Gastrocnemius medialis (tissue), 4 donors: ENCODE measurements at regions not wholly inside any gene's neighbourhood (a gene's known extent, or its start where the extent isn't known, plus 50 kb on each side); places are given as distances from the start of the nearest gene placed in this dataset.
"Not testable (repeated sequence)": the region's sequence is repeated elsewhere in the genome, so short reads cannot be mapped to it uniquely, and the experiment has no call there.

Experiments
- ATAC-seq, 2 donors: fragments of 150-250 bp; one replicate each; pipeline ENCODE4 v1.9.1; 2016
- DNase-seq, 2 donors: peaks; one replicate each; pipeline ENCODE4 v3.0.0-alpha.2; 2019
- H3K27ac ChIP-seq, 4 donors: fragments of 200-600 bp; sonication (generic); 1 replicate in 1 of 4; 2 replicates in 3 of 4; pipeline ENCODE4 v1.5.1; 2016 to 2018; ENCODE audit warnings: mild to moderate bottlenecking in 2 of 4, moderate library complexity in 1 of 4
- H3K27me3 ChIP-seq, 3 donors: fragments of 200-600 bp; sonication (generic) in 2 of 3; 1 replicate in 1 of 3; 2 replicates in 2 of 3; pipeline versions ENCODE4 v1.5.1 to v1.6.0; 2016 to 2019; ENCODE audit warnings: mild to moderate bottlenecking in 1 of 3, moderate library complexity in 1 of 3
- H3K36me3 ChIP-seq, 2 donors: fragments of 200-600 bp; sonication (generic) in 1 of 2; one replicate each; pipeline ENCODE4 v1.5.1; 2017 to 2018
- H3K4me1 ChIP-seq, 2 donors: fragments of 200-600 bp; sonication (generic) in 1 of 2; one replicate each; pipeline ENCODE4 v1.5.1; 2016 to 2017; ENCODE audit warnings: mild to moderate bottlenecking in 2 of 2
- H3K4me3 ChIP-seq, 4 donors: fragments of 200-600 bp; sonication (generic) in 3 of 4; 1 replicate in 1 of 4; 2 replicates in 3 of 4; pipeline ENCODE4 v1.5.1; 2016 to 2019; ENCODE audit warnings: mild to moderate bottlenecking in 2 of 4
- H3K9me3 ChIP-seq, 3 donors: fragments of 200-600 bp; sonication (generic) in 2 of 3; 1 replicate in 1 of 3; 2 replicates in 2 of 3; pipeline ENCODE4 v1.5.1; 2016 to 2019
- POLR2A ChIP-seq, 2 donors: fragments of 450-650 bp; IDR thresholded peaks; one replicate each; pipeline ENCODE4 v1.6.1; 2017; ENCODE audit warnings: antibody characterized with exemption in 2 of 2, mild to moderate bottlenecking in 2 of 2, moderate library complexity in 2 of 2
- in situ Hi-C, 4 donors: fragments of 200-750 bp; cut with MboI; loops; one replicate each; pipeline versions ENCODE4 v1.15.0 to v1.8.0; 2017; ENCODE audit warnings: low sequenced_read_pairs in 4 of 4
- intact Hi-C: fragments of 100-400 bp; cut with DNase I; formaldehyde crosslinking; loops from one replicate; pipeline ENCODE4 v1.15.1; 2023; ENCODE audit warnings: low total_unique reads
- TF ChIP-seq, protein P1 (sequence below), 5 experiments: fragments of 450-650 bp in 3 of 5; fragments of 200-600 bp in 2 of 5; sonication (generic) in 2 of 5; IDR thresholded peaks in 4 of 5; conservative IDR thresholded peaks in 1 of 5; 1 replicate in 4 of 5; 2 replicates in 1 of 5; pipeline ENCODE4 v1.5.1; 2016 to 2019; ENCODE audit warnings: antibody characterized with exemption in 5 of 5, mild to moderate bottlenecking in 3 of 5, moderate library complexity in 3 of 5

DNA sequence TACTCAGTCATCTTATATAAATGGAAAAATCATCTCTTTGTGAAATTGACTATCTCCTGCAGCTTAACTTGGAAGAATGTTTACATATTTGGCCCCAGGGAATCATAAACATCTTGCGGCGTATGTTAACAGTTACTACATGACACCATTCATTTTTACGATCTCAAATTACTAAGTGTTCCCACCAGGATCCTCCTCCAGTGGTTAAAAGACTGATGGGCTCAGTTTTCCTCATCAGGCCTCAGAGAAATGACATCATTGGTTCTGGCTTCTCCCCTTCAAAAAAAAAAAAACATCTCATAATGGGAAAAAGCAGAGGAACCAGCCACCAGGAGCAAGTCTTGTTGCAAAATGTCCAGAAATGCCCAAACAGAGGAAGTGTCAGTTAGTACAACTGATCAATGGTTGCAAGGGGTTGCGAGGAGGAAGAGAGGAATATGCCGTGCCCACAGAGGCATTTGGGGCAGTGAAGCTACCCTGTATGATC lies 70.5 kb upstream of the LIPC start:
- Histone ChIP-seq H3K27ac (no peak overlapping the region), H3K36me3 (no peaks in the 10 kb centered on the region), H3K27me3 (no peaks in the 10 kb centered on the region), H3K4me1 (no peaks in the 10 kb centered on the region), H3K4me3 (no peak overlapping the region), H3K9me3 (no peaks in the 10 kb centered on the region)
- peak in 1 of 2 donors; percentile 50 for ATAC-seq
- DNase-seq = no peak
- no peak for TF ChIP-seq POLR2A (IDR thresholded peaks at IDR 0.05)
- TF ChIP-seq, protein P1, sequence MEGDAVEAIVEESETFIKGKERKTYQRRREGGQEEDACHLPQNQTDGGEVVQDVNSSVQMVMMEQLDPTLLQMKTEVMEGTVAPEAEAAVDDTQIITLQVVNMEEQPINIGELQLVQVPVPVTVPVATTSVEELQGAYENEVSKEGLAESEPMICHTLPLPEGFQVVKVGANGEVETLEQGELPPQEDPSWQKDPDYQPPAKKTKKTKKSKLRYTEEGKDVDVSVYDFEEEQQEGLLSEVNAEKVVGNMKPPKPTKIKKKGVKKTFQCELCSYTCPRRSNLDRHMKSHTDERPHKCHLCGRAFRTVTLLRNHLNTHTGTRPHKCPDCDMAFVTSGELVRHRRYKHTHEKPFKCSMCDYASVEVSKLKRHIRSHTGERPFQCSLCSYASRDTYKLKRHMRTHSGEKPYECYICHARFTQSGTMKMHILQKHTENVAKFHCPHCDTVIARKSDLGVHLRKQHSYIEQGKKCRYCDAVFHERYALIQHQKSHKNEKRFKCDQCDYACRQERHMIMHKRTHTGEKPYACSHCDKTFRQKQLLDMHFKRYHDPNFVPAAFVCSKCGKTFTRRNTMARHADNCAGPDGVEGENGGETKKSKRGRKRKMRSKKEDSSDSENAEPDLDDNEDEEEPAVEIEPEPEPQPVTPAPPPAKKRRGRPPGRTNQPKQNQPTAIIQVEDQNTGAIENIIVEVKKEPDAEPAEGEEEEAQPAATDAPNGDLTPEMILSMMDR (IDR thresholded peaks at IDR 0.05 in 4 of 5, conservative IDR thresholded peaks at IDR 0.05 in 1 of 5) = no peak
- in situ Hi-C loops (no loop called here), intact Hi-C loops (no loop called here)

DNA sequence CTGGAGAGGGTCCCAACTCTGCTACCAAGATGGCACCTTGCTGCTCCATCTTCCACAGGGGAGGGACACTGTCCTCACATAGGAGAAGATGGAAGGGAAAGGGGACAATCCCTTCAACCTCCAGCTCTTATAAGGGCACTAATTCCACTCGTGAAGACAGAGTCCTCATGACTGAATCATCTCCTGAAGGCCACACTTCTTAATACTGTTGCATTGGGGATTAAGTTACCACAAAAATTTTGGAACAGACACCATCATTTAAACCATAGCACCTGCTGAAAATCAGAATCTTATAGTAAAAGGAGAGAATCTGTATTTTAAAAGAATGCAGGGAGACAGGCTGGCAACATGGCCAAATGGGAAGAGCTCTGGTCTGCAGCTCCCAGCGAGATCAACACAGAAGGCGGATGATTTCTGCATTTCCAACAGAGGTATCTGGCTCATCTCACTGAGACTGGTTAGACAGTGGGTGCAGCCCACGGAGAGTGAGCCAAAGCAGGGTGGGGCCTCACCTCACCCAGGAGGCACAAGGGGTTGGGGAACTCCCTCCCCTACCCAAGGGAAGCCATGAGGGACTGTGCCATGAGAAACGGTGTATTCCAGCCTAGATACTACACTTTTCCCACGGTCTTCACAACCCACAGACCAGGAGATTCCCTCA lies 69.4 kb upstream of the LIPC start:
- Histone ChIP-seq H3K36me3 (no peaks in the 10 kb centered on the region), H3K4me3 (no peak overlapping the region), H3K27me3 (no peaks in the 10 kb centered on the region), H3K27ac (no peak overlapping the region), H3K4me1 (no peaks in the 10 kb centered on the region), H3K9me3 (no peaks in the 10 kb centered on the region)
- ATAC-seq (no peak), DNase-seq (no peak)
- in situ Hi-C loops = no loop called here
- TF ChIP-seq POLR2A (IDR thresholded peaks at IDR 0.05) = no peak
- TF ChIP-seq, protein P1 (IDR thresholded peaks at IDR 0.05 in 4 of 5, conservative IDR thresholded peaks at IDR 0.05 in 1 of 5) = no peak
- intact Hi-C loops = no loop called here

DNA sequence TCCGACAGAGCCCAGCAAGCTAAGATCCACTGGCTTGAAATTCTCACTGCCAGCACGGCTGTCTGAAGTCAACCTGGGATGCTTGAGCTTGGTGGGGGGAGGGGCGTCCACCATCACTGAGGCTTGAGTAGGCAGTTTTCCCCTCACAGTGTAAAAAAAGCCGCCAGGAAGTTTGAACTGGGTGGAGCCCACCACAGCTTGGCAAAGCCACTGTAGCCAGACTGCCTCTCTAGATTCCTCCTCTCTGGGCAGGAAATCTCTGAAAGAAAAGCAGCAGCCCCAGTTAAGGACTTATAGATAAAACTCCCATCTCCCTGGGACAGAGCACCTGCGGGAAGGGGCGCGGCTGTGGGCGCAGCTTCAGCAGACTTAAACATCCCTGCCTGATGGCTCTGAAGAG lies 68.7 kb upstream of the LIPC start:
- H3K36me3 ChIP-seq, H3K4me1 ChIP-seq, H3K27me3 ChIP-seq, intact Hi-C loops, H3K27ac ChIP-seq, H3K4me3 ChIP-seq, H3K9me3 ChIP-seq, ATAC-seq, DNase-seq, in situ Hi-C loops: not testable (repeated sequence)

DNA sequence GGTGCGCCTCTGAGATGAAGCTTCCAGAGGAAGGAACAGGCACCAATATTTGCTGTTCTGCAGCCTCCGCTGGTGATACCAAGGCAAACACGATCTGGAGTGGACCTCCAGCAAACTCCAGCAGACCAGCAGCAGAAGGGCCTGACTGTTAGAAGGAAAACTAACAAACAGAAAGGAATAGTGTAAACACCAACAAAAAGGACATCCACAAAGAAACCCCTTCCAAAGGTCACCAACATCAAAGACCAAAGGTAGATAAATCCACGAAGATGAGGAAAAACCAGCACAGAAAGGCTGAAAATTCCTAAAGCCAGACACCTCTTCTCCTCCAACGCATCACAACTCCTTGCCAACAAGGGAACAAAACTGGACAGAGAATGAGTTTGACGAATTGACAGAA lies 68.1 kb upstream of the LIPC start:
- DNase-seq, H3K27ac ChIP-seq, H3K27me3 ChIP-seq, in situ Hi-C loops, ATAC-seq, H3K4me3 ChIP-seq, H3K9me3 ChIP-seq, H3K36me3 ChIP-seq, H3K4me1 ChIP-seq, intact Hi-C loops: not testable (repeated sequence)

DNA sequence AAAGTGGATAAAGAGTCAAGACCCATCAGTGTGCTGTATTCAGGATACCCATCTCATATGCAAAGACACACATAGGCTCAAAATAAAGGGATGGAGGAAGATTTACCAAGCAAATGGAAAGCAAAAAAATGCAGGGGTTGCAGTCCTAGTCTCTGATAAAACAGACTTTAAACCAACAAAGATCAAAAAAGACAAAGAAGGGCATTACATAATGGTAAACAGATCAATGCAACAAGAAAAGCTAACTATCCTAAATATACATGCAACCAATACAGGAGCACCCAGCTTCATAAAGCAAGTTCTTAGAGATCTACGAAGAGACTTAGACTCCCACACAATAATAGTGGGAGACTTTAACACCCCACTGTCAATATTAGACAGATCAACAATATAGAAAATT lies 66.7 kb upstream of the LIPC start:
- H3K9me3 ChIP-seq, H3K27me3 ChIP-seq, H3K27ac ChIP-seq, DNase-seq, H3K4me1 ChIP-seq, H3K4me3 ChIP-seq, in situ Hi-C loops, H3K36me3 ChIP-seq, intact Hi-C loops, ATAC-seq: not testable (repeated sequence)

DNA sequence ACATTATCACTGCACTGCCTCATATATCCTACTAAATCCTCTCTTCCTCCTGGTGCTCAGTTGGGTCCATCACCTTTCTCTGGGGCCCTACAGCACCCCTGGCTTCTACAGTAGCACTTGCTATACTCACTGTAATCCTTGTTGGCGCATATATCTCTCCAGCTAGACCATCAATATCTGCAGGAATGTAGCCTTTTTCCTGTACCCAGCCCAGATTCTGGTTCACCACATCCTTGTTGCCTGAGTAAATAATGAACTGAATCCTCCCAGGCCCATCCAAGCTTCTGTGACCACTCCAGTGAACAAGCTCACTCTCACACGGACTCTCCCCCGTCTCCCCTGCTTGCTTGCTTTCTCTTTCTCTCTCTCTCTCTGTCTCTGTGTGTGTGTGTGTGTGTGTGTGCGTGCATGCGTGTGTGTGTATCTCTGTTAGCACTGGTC lies 62.5 kb upstream of the LIPC start:
- Histone ChIP-seq H3K27me3 (no peaks in the 10 kb centered on the region), H3K36me3 (no peaks in the 10 kb centered on the region), H3K4me3 (no peak overlapping the region), H3K9me3 (no peaks in the 10 kb centered on the region), H3K4me1 (no peaks in the 10 kb centered on the region), H3K27ac (no peak overlapping the region)
- TF ChIP-seq POLR2A (IDR thresholded peaks at IDR 0.05) = no peak
- TF ChIP-seq, protein P1 (IDR thresholded peaks at IDR 0.05 in 4 of 5, conservative IDR thresholded peaks at IDR 0.05 in 1 of 5) = no peak
- no peak for DNase-seq
- intact Hi-C loops (no loop called here), in situ Hi-C loops (no loop called here)
- ATAC-seq = no peak
